Muscle of leg (tissue), 3 donors: ENCODE measurements at regions not wholly inside any gene's neighbourhood (a gene's known extent, or its start where the extent isn't known, plus 50 kb on each side); places are given as distances from the start of the nearest gene placed in this dataset.

Experiments used
- DNase-seq: peaks from one replicate; pipeline ENCODE4 v3.0.0; 2013
- H3K27ac ChIP-seq: one replicate; pipeline ENCODE4 v1.5.1; 2013; ENCODE audit warnings: mild to moderate bottlenecking, low read length, control low read depth
- H3K27me3 ChIP-seq: one replicate; pipeline ENCODE4 v1.6.1; 2013; ENCODE audit warnings: low read length; ENCODE audit not compliant: control insufficient read depth, insufficient read depth
- H3K36me3 ChIP-seq: one replicate; pipeline ENCODE4 v1.6.1; 2013; ENCODE audit warnings: low read length; ENCODE audit not compliant: control insufficient read depth, insufficient read depth
- H3K4me1 ChIP-seq: one replicate; pipeline ENCODE4 v1.6.1; 2013; ENCODE audit warnings: low read length; ENCODE audit not compliant: control insufficient read depth, insufficient read depth
- H3K4me3 ChIP-seq: one replicate; pipeline ENCODE4 v1.5.1; 2013; ENCODE audit warnings: low read length, control low read depth
- H3K9me3 ChIP-seq: replicated peaks from 2 replicates; pipeline ENCODE4 v1.6.1; 2013; ENCODE audit warnings: low read depth, low read length; ENCODE audit not compliant: control insufficient read depth
- WGBS: methylation state at CpG from one replicate; pipeline ENCODE4 v1.1.5; 2013; ENCODE audit warnings: missing lambda C conversion rate; ENCODE audit not compliant: insufficient coverage; 5-methylcytosine and 5-hydroxymethylcytosine counted together

GRCh38 chr20:51961964-51962761 is 159.8 kb upstream of the SALL4 start:
- 90% methylated on average over 2 of the region's 11 CpGs for WGBS
- H3K4me3 ChIP-seq, result no peak overlapping the region

GRCh38 chr20:51960047-51960675 is 157.8 kb upstream of the SALL4 start:
- H3K27ac ChIP-seq, result no peak overlapping the region
- H3K27me3 ChIP-seq, result peaks cover 2% of the 10 kb centered on the region
- no peak overlapping the region for H3K4me3 ChIP-seq
- H3K9me3 ChIP-seq, result no peaks in the 10 kb centered on the region
- H3K36me3 ChIP-seq, result no peaks in the 10 kb centered on the region
- 92% methylated on average over 4 of the region's 12 CpGs for WGBS
- H3K4me1 ChIP-seq, result no peaks in the 10 kb centered on the region
- no peak for DNase-seq

More at GRCh38 chr20:51961964-51962761, 159.8 kb upstream of the SALL4 start:
- Histone ChIP-seq H3K9me3 (no peaks in the 10 kb centered on the region), H3K27ac (no peak overlapping the region), H3K36me3 (no peaks in the 10 kb centered on the region), H3K4me1 (no peaks in the 10 kb centered on the region), H3K27me3 (peaks cover 2% of the 10 kb centered on the region)
- no peak for DNase-seq

DNA sequence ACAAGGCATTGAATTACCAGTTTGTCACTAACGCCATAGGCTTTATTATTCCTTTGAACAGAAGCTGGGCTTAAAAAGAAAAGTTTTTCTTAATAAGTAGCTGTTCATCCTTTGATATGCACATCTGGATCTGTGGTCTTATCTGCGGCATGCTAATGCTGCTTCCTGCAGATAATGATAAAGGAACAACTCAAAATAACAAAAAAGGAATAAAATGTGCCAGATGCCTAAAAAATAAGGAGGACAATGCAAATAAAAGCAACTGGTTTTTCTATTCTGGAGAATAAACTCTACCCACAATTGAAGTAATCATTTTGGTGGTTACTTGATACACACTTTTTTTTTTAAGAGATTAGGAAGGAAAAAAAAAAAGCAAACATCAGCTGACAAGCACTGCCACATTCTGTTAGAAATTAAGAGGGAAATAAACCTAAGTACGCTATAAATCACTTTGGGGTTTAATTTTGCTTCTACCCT is 156.8 kb upstream of the SALL4 start:
- no CpG with 5 or more reads among the region's 3 CpGs for WGBS

GRCh38 chr20:51958099-51959065 is 156.1 kb upstream of the SALL4 start:
- no CpG with 5 or more reads among the region's 11 CpGs for WGBS
- DNase-seq, result peak; percentile 19
- H3K4me3 ChIP-seq, result no peak overlapping the region

More for the DNA sequence above, 156.8 kb upstream of the SALL4 start:
- no peak overlapping the region for H3K4me3 ChIP-seq
- H3K27me3 ChIP-seq, result peaks cover 2% of the 10 kb centered on the region
- no peaks in the 10 kb centered on the region for H3K36me3 ChIP-seq
- H3K27ac ChIP-seq, result no peak overlapping the region
- no peaks in the 10 kb centered on the region for H3K9me3 ChIP-seq
- no peak for DNase-seq
- H3K4me1 ChIP-seq, result no peaks in the 10 kb centered on the region

GRCh38 chr20:51955756-51956155 is 153.4 kb upstream of the SALL4 start:
- DNase-seq, result no peak
- 100% methylated on average over 2 of the region's 3 CpGs for WGBS
- no peak overlapping the region for H3K27ac ChIP-seq
- no peaks in the 10 kb centered on the region for H3K9me3 ChIP-seq
- no peaks in the 10 kb centered on the region for H3K27me3 ChIP-seq
- no peaks in the 10 kb centered on the region for H3K4me1 ChIP-seq
- no peak overlapping the region for H3K4me3 ChIP-seq
- H3K36me3 ChIP-seq, result no peaks in the 10 kb centered on the region

More at GRCh38 chr20:51958099-51959065, 156.1 kb upstream of the SALL4 start:
- Histone ChIP-seq H3K27ac (no peak overlapping the region), H3K36me3 (no peaks in the 10 kb centered on the region), H3K4me1 (no peaks in the 10 kb centered on the region), H3K27me3 (peaks cover 2% of the 10 kb centered on the region), H3K9me3 (no peaks in the 10 kb centered on the region)

GRCh38 chr20:51953731-51954340 is 151.5 kb upstream of the SALL4 start:
- WGBS, result 88% methylated on average over 5 of the region's 8 CpGs
- no peaks in the 10 kb centered on the region for H3K9me3 ChIP-seq
- no peaks in the 10 kb centered on the region for H3K4me1 ChIP-seq
- H3K4me3 ChIP-seq, result no peak overlapping the region
- no peak overlapping the region for H3K27ac ChIP-seq
- H3K27me3 ChIP-seq, result no peaks in the 10 kb centered on the region
- H3K36me3 ChIP-seq, result no peaks in the 10 kb centered on the region
- no peak for DNase-seq

DNA sequence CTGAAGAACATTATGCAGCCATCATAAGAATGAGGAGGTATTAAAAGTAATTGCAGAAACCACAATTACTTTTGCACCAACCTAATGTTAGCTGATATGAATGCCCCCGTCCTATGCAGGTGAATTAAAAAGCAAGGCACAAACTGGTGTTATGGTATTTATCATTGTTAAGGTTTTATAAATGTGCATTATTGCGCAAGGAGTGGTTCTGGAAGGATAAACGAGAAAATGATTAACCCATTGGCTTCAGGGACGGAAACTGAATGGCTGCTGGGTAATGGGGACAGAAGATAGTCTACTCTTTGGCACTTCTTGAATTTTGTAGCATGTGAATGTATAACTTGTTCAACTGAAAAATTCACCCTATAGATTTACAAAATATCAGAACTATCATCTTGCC is 148.6 kb upstream of the SALL4 start:
- Histone ChIP-seq H3K9me3 (no peaks in the 10 kb centered on the region), H3K4me1 (no peaks in the 10 kb centered on the region), H3K4me3 (no peak overlapping the region), H3K36me3 (no peaks in the 10 kb centered on the region), H3K27me3 (no peaks in the 10 kb centered on the region), H3K27ac (no peak overlapping the region)
- no peak for DNase-seq
- 90% methylated on average over 2 of the region's 4 CpGs for WGBS

- Histone ChIP-seq H3K4me1 (no peaks in the 10 kb centered on the region), H3K9me3 (no peaks in the 10 kb centered on the region), H3K27ac (no peak overlapping the region), H3K36me3 (no peaks in the 10 kb centered on the region), H3K4me3 (no peak overlapping the region), H3K27me3 (no peaks in the 10 kb centered on the region)
- DNase-seq, result no peak
These were observed 144.3 kb upstream of the SALL4 start for GRCh38 chr20:51946586-51946985.

DNA sequence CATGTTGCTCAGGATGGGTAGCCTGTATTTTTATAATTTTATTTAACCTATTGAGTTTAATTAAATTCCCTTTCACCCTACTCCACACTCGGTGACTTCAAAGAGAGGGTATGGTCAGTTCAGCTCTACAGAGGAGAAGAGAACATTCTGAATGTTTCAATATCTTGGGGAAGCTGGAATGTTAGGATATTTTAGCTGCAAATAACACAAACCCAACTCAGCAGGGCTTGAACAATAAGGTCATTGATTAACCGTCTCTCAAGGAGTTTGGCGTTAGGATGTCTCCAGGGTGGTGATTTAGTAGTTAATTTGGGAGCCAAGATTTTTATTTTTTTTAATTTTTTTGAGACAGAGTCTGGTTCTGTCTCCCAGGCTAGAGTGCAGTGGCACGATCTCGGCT is 143.6 kb upstream of the SALL4 start:
- Histone ChIP-seq H3K4me3 (no peak overlapping the region), H3K27ac (no peak overlapping the region), H3K9me3 (no peaks in the 10 kb centered on the region), H3K27me3 (no peaks in the 10 kb centered on the region), H3K36me3 (no peaks in the 10 kb centered on the region), H3K4me1 (no peaks in the 10 kb centered on the region)
- whole genome bisulfite sequencing, result no CpG with 5 or more reads among the region's 5 CpGs
- no peak for DNase-seq
